ENCODE measurements at regions not wholly inside any gene's neighbourhood (a gene's known extent, or its start where the extent isn't known, plus 50 kb on each side); places are given as distances from the start of the nearest gene placed in this dataset.

GRCh38 chr12:84802161-84802560, 110.4 kb downstream of the SLC6A15 start:
- Histone ChIP-seq H3K9me1 (ENCODE audit: control insufficient read depth, extremely low read depth, insufficient read depth, low read length) (no peaks in the 10 kb centered on the region), H3K9me3 (ENCODE audit: control insufficient read depth, low read depth, low read length) (no peaks in the 10 kb centered on the region), H4K20me1 (ENCODE audit: control insufficient read depth, extremely low read depth, insufficient read depth, low read length) (no peaks in the 10 kb centered on the region), H3K27ac (ENCODE audit: control insufficient read depth, insufficient read depth, low read length) (no peak overlapping the region), H3K4me3 (ENCODE audit: control insufficient read depth in 2 of 3, extremely low read depth in 1 of 3, insufficient read depth in 2 of 3, low read depth in 1 of 3, low read length in 3 of 3) (no peak overlapping the region), H2AFZ (ENCODE audit: control insufficient read depth, low read length) (no peak overlapping the region), H3K4me2 (ENCODE audit: control insufficient read depth, extremely low read depth, insufficient read depth, low read depth, low read length) (no peak overlapping the region), H3K79me2 (ENCODE audit: control insufficient read depth, insufficient read depth, low read length) (no peaks in the 10 kb centered on the region), H3K4me1 (ENCODE audit: control insufficient read depth, extremely low read depth, insufficient read depth, low read length) (no peaks in the 10 kb centered on the region), H3K9ac (ENCODE audit: control insufficient read depth, extremely low read depth, insufficient read depth, low read length) (no peak overlapping the region), H3K36me3 (ENCODE audit: control insufficient read depth in 2 of 2, extremely low read depth in 1 of 2, insufficient read depth in 2 of 2, low read length in 2 of 2) (no peaks in the 10 kb centered on the region), H3K27me3 (ENCODE audit: control insufficient read depth, extremely low read depth, insufficient read depth, low read length) (no peaks in the 10 kb centered on the region)
- no peak for DNase-seq (ENCODE audit: low read depth, low spot score)
- no peak for FAIRE-seq
- TF ChIP-seq CTCF (optimal IDR thresholded peaks at IDR 0.05 in 1 of 3, IDR thresholded peaks at IDR 0.05 in 1 of 3, conservative IDR thresholded peaks at IDR 0.05 in 1 of 3; ENCODE audit: extremely low read depth in 1 of 3, insufficient read depth in 2 of 3, low read length in 3 of 3) (no peak), EZH2 (IDR thresholded peaks at IDR 0.05; ENCODE audit: low read length) (no peak)
- dilution Hi-C loops (cut with MboI; ENCODE audit: extremely low pct_ligation_motif_present, low sequenced_read_pairs), result no loop called here

- Histone ChIP-seq H3K79me2 (ENCODE audit: control insufficient read depth, insufficient read depth, low read length) (no peaks in the 10 kb centered on the region), H3K9ac (ENCODE audit: control insufficient read depth, extremely low read depth, insufficient read depth, low read length) (no peak overlapping the region), H3K9me1 (ENCODE audit: control insufficient read depth, extremely low read depth, insufficient read depth, low read length) (no peaks in the 10 kb centered on the region), H2AFZ (ENCODE audit: control insufficient read depth, low read length) (no peak overlapping the region), H3K4me3 (ENCODE audit: control insufficient read depth in 2 of 3, extremely low read depth in 1 of 3, insufficient read depth in 2 of 3, low read depth in 1 of 3, low read length in 3 of 3) (peak overlapping the region in 1 of 3 experiments; percentile 35), H4K20me1 (ENCODE audit: control insufficient read depth, extremely low read depth, insufficient read depth, low read length) (no peaks in the 10 kb centered on the region), H3K36me3 (ENCODE audit: control insufficient read depth in 2 of 2, extremely low read depth in 1 of 2, insufficient read depth in 2 of 2, low read length in 2 of 2) (no peaks in the 10 kb centered on the region), H3K9me3 (ENCODE audit: control insufficient read depth, low read depth, low read length) (no peaks in the 10 kb centered on the region), H3K27ac (ENCODE audit: control insufficient read depth, insufficient read depth, low read length) (no peak overlapping the region), H3K4me2 (ENCODE audit: control insufficient read depth, extremely low read depth, insufficient read depth, low read depth, low read length) (peak overlapping the region; percentile 51), H3K27me3 (ENCODE audit: control insufficient read depth, extremely low read depth, insufficient read depth, low read length) (no peaks in the 10 kb centered on the region), H3K4me1 (ENCODE audit: control insufficient read depth, extremely low read depth, insufficient read depth, low read length) (peaks cover 15% of the 10 kb centered on the region)
- dilution Hi-C loops (cut with MboI; ENCODE audit: extremely low pct_ligation_motif_present, low sequenced_read_pairs), result no loop called here
- DNase-seq (ENCODE audit: low read depth, low spot score) (peak; percentile 42), FAIRE-seq (peak; percentile 13)
- TF ChIP-seq EZH2 (IDR thresholded peaks at IDR 0.05; ENCODE audit: low read length), result no peak
- no peak for TF ChIP-seq CTCF (optimal IDR thresholded peaks at IDR 0.05 in 1 of 3, IDR thresholded peaks at IDR 0.05 in 1 of 3, conservative IDR thresholded peaks at IDR 0.05 in 1 of 3; ENCODE audit: extremely low read depth in 1 of 3, insufficient read depth in 2 of 3, low read length in 3 of 3)
Observed at GRCh38 chr12:84793558-84794367, 118.8 kb downstream of the SLC6A15 start.

Measured in keratinocyte (primary cell).